ENCODE measurements at regions not wholly inside any gene's neighbourhood (a gene's known extent, or its start where the extent isn't known, plus 50 kb on each side); places are given as distances from the start of the nearest gene placed in this dataset.

DNA sequence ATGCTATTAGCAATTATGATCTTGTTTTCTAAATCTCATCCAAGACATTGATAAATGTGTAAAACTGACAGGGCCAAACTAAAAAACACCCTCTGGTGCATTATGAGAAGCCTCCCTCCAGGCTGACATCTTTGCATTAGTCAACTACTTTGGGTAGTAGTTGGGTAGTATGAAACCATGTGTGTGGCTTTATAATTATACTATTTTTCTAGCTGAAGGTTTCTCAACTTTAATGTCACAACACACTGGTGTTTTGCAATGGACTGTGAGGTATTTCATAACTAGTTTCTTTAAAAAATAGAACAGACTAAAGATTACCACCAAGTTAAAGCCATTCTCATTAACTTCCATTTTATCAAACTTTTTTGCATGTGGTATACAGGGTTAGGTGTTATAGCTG, 73.1 kb upstream of the RBMS1 start:
- TF ChIP-seq CTCF (conservative IDR thresholded peaks at IDR 0.05), result no peak
- no peak for TF ChIP-seq ZFX (IDR thresholded peaks at IDR 0.05)

All from C4-2B (cell line).